Middle frontal gyrus (tissue), 1 donor: ENCODE measurements at regions not wholly inside any gene's neighbourhood (a gene's known extent, or its start where the extent isn't known, plus 50 kb on each side); places are given as distances from the start of the nearest gene placed in this dataset.
A peak's percentile ranks its signal among the peaks of the same experiment; 100 is the strongest.

Experiments used
- DNase-seq: peaks from one replicate; pipeline ENCODE4 v3.0.0-alpha.2; 2015; ENCODE audit warnings: low spot score; ENCODE audit errors: extremely low spot score

DNA sequence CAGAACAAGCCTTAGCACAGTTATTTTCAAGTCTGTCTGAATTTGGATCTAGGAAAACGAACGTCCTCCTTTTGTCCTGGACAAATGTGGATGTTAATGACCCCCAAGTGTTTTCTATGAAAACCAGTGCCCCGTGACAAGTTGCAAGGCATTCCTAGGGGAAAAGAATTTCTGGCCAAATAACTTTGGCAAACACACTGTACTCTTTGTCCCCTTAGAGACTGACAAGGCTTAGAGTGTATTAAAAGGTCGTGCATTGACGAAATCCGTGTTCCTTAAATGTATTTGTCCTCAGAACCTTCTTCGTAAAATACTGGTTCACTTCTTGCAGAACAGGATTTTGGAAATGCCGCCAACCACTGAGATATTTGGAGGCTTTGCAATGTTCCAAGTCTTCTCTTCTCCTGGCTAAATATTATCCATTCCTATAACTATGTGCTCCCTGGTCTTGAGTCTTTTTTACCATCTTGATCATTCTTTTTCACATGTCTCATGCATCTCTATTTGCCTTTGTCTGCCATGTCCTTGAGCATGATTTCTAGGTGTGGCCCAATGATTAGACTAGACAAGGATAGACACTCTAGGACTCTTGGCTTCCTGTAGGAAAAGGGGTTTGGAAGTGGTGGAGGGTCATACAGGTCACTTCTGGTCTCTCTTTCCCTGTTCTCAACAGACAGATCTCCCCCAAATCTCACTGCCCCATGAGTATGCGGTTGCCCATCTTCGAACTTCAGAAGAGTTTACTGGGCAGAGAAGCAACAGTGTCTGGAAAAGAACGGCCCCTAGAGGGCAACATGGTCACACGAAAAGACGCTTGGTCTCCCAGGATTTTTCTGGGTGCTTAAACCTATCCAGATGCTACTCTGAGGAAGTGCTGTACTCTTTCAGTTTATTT, 117.5 kb downstream of the EDEM1 start:
- peak; percentile 57 for DNase-seq

DNA sequence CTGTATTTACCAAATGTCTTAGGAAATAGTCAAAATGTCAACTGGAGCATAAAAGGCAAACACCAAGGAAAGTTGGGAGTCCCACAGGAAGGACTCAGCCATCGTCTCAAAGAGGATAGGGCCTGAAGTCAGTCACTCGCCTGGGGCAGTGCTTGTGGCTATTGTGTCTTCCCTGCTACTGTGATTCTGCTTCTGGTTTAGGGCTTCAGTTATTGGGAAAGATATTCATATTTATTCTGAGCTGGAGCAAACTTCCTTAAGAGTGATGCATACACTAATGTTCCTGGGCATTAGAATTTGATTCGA, 118.1 kb downstream of the EDEM1 start:
- no peak for DNase-seq

DNA sequence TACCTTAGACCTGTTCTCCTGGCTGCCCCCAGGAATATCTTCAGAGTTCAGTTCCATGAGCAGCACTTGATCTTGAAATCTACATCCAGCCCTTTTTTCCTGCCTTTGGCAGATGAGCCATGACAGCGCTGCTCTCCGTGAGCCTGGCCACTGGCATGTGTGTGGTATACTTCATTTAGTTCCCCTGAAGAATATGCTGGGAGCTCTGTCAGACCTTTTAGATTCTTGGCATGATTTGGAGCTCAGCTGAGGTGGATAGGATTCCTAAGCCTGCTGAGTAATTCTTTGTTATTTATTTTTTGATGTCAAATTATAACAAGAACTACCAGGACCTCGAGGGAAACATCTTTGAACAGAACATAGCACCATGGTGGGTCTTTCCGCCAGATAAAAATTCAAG, 121.7 kb downstream of the EDEM1 start:
- DNase-seq: no peak

DNA sequence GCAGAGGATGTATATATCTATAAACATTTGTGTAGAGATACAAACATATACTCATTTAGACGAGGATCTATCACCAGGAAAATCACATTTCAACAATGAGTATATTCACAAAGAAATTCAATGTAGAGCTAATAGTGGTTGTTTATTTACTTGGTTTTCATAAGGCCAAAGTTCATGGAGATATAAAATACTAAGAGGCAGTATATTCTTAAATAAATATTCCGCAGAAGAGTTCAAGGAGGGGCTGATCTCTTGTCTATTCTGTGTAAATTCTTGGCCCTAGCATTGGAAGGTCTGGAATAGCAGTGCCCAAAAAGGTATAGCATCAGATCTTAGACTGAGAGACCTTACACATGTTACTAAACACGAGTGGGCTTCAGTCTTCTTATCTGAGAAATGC, 122.1 kb downstream of the EDEM1 start:
- DNase-seq: no peak

DNA sequence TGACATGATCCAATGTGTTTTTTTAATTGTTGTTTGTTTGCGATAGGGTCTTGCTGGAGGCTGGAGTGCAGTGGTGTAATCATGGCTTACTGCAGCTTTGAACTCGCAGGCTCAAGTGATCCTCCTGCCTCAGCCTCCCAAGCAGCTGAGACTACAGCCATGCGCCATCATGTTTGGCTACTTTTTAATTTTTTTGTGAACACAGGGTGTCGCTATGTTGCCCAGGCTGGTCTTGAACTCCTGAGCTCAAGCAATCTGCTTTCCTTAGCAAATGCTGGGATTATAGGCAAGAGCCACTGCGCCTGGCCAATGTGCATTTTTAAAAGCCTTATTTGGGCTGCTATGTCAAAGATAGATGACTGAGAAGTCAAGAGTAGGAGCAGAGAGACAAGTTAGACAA, 123.0 kb downstream of the EDEM1 start:
- DNase-seq: no peak

DNA sequence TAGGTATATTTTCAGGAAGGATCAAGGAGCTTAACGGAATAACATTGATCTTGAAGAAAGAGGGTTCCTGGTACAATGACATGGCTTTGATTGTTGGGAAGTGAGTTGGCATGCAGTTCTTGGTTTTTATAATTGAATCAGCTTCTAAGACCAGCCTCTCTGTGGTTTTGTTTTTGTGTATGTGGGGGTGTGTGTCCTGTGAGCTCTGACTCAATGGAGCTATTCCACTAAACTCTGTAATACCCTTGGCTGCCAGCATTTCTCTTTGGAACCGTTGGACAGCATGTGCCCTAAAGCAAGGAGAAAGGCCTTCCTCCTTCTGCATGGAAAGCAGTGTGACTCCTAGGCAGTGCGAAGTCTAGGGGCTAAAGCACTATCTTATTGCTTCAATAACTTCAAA, 124.8 kb downstream of the EDEM1 start:
- DNase-seq: no peak

DNA sequence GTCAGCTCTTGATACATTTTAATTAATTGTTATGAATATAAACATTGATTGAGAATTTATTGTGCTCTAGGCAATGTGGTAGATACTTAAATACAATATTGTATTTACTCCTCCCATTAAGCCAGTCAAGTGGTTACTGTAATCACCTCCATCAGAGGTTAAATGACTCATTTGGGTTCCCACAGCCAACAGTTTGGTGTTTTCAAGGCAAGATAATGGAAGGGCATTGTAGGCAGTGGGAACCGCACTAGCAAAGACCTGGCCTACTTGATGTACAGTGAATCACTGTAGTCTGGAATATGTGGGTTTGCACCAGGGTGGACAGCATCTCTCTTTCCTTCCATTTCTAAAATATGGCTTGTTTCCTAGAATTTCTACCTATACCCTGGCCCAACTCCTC, 127.4 kb downstream of the EDEM1 start:
- DNase-seq: no peak

DNA sequence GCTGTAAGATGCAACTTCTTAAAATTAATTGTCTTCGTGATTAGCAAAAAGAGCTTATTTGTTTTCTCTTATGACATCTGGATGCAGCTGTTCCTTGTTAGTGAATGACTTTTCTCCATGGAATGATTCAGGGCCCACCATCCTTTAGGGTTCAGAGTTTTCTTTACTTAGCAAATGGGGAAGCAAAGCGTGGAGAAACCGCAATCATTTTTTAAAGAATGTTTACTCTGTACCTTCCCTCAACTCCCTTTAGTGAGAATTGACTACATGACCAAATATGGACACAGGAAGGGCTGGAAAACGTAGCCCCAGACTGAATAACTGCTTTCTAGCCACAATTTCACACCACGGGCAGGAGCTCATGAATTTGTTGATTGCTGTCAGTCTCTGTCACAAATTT, 130.1 kb downstream of the EDEM1 start:
- DNase-seq: no peak

DNA sequence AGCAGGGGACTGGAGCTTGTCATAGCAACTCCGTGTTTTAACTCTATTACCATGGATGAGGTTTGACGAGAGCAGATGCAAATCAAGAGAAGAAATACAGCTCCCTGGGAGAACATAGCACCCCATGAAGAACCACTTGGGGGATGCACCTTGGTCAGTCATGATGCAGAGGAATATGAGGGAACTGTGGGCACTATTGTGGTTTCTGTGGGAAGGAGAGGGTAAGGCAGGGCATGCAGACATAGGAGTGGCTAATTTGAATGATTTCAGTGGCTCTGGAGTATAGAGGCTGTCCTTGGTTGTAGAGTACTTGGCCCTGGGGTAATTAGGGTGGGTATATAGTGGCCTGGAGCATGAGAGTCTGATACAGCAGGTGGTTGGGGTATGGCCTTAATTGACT, 131.9 kb downstream of the EDEM1 start:
- DNase-seq: no peak

DNA sequence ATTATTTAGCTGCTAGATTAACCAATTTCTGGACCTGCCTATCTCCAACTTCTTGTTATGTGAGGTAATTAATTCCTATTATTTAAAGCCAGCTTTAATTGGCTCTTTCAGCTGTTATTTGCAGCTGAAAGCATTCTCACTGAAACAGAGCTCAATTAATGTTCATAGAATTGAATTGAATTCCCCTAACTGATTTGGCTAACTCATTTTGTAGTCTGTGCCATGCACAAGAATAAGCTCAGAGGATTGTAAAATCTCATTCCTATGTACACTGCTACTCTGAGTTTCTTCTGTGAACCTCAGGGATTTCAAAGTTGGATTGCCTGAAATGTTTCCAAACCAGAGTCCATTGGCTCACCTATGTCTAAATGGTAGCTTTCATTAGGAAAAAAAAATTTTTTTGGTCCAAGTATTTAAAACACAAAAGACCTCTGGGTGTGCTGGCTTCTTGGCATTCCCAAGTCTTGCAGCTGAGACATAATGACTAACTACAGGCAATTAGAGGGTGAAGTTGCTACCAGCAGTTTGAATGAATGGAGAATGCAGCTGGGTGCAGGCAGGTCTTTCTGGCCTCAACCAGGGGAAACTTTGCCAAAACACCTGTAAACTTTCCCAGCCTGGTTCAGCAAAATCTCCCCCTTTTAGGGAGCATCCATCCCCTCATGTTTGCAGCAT, 134.3 kb downstream of the EDEM1 start:
- no peak for DNase-seq

DNA sequence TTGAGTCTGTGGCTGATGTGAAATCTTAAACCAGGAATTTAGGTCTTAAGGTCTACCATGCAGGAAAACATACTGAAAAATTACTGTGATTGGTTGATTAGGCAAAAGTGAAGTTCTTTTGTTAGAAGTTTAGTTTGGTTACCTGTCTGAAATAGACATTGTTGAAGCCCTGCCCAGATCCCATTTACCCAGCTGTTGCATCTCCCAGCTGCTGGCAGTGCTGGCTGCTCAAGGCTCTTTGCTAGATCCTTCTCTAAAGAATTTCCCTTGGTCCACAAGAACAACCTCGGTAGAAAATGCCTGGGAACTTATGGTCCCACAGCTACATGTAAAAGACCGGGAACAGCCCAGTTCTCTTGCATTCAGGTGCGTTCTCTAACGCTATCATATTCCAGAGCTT, 137.3 kb downstream of the EDEM1 start:
- no peak for DNase-seq

DNA sequence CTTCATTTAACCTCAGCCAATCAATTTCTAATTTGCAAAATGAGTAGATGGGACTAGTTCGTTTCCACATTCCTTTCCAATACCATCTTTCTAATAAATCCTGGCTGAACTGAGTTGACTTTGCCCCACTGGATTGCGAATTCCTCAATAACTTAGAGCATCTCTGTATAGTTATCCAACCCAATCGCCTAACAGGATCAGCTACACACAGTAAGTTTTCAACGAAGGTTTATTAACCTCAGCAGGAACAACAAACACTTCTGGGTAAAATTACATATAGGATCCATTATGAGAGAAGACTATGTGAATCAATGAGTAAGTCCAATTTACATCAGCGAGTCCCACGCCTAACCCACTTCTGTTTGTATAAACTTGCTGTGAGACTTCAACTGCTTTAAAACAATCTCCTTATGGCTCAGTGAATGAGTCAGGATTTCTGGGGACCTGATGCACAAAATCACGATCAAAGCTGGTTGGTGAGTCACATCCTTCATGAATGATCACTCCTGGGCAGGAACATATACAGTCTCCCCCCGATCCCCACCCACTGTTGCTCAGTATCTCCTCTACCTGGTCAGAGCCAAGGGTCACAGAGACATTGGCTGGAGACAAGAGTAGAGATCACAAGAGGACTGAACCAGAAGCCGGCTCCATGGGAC, 142.8 kb downstream of the EDEM1 start:
- DNase-seq: no peak

DNA sequence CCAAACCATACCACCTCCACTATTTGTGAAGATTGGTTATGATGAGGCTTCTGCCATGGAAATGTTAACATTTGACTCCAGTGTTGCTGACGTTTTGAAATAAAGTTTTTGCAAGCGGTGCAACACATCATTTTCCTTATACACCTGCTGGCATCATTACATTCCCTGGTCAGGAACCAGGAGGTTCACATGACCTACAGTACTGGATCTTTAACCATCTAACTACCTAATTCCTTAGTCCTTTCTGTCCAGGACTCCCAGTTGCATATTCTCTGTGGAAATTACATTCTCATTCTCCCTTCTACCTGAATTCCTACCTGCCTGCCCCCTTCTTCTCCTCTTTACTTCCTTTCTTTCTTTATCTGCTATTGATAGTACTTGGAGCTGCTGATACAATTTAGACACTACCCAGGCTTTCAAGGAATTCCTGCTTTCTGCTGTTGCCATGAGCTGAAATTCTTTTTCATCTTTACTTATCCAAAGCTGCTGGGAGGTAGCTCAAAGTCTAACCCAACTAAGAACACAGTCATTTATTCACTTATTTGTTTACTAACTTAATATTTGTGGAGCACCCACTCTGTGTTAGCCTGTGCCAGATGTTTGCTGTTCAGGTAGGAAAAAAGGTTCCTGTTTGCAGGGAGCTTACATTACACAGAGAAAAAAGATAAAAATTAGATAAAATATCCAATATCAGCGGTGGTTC, 144.2 kb downstream of the EDEM1 start:
- no peak for DNase-seq

DNA sequence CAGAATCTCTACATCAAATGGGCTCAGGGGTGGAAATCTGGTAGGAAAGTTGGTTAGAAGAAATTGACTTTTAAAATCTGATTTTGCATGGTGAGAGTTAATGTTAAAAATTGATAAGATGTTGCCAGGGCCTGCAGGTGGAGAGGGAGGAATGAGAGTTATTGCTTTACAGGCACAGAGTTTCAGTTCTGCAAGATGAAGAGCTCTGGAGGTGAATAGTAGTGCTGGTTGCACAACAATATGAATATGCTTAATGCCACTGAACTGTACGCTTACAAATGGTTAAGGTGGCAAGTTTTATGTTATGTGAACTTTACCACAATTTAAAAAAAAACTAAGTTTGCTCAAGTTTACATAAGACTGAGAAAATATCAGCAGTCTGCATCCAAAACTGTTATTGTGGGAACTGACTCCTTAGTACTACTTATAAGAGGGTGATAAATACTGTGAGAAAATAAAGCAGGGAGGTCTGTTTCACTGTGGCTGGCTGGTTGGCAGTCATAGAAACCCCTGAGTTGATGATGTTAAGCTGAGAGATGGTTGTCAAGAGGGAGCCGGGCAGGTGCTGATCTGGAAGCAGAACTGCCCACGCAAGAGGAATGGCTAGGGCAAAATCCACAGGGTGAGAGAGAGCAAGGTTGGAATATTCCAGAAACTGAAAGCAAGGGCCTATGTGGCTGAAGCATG, 144.9 kb downstream of the EDEM1 start:
- no peak for DNase-seq

DNA sequence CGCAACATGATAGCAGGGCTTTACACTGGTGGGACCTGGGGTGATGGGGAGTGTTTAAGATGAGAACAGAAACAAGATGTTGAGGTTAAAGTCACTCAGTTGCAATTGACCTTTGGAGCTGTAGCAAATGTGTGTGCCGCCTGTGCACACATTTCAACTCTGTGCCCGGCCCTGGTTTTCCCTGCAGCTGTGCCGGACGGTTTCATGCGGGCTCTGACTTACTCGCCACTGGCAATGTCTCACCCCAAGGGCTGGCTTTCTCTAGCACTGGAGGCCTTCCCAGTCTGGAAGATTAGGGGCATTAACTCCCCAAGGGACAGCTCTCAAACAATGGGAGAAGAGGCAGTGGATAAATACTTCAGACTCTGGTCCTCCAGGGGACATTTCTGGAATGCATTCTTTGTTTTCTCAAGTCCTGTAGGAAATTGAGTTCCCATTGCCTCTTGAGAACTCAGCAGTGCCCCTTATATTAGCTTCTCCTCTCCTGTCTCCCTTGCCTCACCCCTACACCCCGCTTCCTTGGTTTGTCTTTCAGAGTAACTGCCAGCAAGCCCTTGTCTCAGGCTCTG, 152.5 kb downstream of the EDEM1 start:
- DNase-seq: no peak

DNA sequence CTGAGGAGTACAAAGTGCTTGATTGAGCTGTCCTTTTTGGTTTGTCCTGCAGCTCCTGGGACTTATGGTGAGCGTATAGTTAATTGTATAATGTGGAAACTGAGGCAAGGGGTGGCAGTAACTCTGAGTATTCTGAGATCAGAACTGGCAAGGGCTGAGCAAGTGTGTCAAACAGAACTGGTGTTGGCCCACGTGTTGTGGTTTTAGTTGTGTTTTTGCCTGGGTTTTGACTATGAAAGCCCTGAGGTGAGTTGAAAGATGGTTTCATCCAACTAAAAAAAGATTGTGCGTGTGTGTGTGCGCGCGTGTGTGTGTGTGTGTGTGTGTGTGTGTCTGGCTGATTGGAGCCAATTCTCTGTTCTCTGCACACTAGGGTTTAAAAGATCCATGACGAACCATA, 154.1 kb downstream of the EDEM1 start:
- no peak for DNase-seq

DNA sequence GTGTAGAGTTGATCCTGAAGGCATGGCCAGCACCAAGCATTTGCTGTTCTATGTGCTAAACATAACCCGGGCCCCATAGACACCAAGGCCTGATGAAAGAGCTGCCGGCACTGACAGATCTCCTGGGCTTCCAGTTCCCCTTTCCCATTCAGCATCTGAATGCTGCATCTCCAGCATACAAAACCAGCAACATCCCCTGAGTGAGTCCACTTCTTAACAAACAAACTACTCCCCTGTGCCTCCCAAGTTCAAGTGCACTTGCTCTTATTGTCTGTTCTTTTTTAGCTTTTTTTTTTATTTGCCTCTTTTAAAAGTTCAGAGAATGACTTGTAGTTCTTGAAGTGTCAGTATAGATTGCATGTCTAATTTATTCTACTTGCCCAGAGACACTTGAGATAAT, 156.0 kb downstream of the EDEM1 start:
- DNase-seq: no peak

DNA sequence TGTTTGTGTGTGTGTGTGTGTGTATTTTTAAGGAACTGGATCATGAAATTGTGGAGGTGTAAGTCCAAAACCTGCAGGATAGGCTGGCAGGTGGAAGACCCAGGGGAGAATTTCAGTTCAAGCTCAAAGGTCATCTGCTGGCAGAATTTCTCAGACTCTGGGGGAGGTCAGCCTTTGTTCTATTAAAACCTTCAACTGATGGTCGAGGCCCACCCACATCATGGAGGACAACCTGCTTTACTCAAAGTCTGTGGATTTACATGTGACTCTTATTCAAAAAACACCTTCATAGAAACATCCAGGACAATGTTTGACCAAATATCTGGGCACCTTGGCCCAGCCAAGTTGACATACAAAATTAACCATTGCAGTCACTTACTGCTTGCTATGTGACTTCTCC, 157.2 kb downstream of the EDEM1 start:
- no peak for DNase-seq

DNA sequence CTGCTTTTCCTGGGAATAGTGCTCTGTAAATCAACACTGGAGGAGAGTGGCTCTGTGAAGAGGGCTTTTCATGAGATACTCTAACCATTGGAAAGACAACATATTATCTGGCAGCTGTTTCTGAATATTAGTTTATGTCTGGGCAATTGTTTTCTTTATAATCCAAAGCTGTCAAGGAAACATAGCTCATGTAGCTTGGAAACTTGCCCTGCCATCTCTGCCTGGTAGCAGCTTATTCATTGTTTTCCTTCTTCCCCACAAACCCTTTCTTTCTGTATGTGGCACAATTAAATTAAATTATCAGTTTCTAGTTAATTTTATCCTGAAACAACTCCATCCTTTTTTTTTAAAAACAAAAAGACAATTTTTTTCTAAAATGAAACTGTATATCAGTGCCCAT, 160.0 kb downstream of the EDEM1 start:
- DNase-seq: no peak

DNA sequence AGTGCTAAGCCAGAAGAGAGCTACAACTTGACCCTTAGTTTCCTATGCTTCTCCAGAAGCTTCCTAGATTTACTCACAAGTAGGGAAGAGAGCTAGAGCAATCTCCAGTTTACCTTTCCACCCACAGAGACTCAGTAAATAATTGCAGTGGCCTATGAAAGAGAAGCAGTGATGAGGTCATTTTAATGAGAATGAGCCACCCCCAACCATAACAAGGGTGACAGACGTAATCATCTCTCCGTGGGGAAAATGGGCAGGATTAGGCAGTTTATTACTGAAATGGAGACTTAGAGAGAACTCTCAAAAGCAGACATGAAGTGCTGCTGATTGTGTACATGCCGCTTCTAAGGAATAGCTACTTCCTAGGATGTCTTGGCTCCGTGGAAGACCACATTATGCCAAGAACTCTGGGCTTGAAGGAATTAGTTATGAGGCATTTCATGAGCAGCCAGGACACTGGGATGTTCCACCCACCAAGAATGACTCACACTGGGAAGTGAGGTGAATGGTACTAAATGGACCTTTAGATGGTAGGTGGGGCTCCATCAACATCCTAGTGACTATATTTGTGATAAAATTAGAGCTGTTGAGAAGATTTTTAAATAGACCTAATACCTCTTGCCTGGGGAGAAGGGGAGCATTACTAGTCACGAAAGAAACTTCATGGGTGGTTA, 160.9 kb downstream of the EDEM1 start:
- no peak for DNase-seq

DNA sequence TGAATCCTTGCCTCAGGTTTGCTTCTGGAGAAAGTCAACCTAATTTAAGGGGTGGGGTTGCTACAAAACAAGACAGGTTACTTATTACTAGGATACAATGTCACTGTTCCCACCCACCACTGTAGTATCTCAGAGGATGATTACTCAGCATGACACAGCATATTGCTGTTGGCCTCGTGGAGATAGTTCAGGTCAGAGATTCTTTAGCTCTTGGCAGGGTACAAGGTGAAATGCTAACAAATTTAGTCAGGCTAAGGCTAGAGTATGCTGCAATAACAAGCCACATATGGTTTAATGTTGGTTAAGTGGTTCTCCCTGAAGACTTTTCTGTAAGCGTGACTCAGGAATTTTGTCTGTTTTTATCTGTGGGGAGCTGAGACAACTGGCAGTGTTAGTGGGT, 161.8 kb downstream of the EDEM1 start:
- DNase-seq: no peak
